Liver (tissue), 8 donors: ENCODE measurements at regions not wholly inside any gene's neighbourhood (a gene's known extent, or its start where the extent isn't known, plus 50 kb on each side); places are given as distances from the start of the nearest gene placed in this dataset.

Experiments
- DNase-seq: peaks from one replicate; pipeline ENCODE4 v3.0.0-alpha.2; 2017; ENCODE audit warnings: low spot score
- H3K27ac ChIP-seq, 2 donors: one replicate each; pipeline ENCODE4 v1.7.0; 2013; ENCODE audit warnings: inconsistent platforms in 2 of 2, low read length in 2 of 2, control low read depth in 1 of 2, low read depth in 1 of 2, mild to moderate bottlenecking in 1 of 2
- H3K27me3 ChIP-seq, 4 donors: one replicate each; pipeline versions ENCODE4 v1.6.1 to v1.7.0; 2013; ENCODE audit warnings: low read length in 3 of 4, inconsistent platforms in 1 of 4, mild to moderate bottlenecking in 1 of 4, moderate library complexity in 1 of 4; ENCODE audit not compliant: control insufficient read depth in 4 of 4, insufficient read depth in 4 of 4
- H3K36me3 ChIP-seq, 4 donors: one replicate each; pipeline versions ENCODE4 v1.6.1 to v1.7.0; 2013; ENCODE audit warnings: low read length in 3 of 4, mild to moderate bottlenecking in 3 of 4, low read depth in 1 of 4, moderate library complexity in 1 of 4; ENCODE audit not compliant: control insufficient read depth in 4 of 4, insufficient read depth in 3 of 4
- H3K4me1 ChIP-seq, 4 donors: one replicate each; pipeline versions ENCODE4 v1.6.1 to v1.7.0; 2013; ENCODE audit warnings: low read length in 3 of 4, mild to moderate bottlenecking in 3 of 4, moderate library complexity in 1 of 4; ENCODE audit not compliant: control insufficient read depth in 4 of 4, insufficient read depth in 4 of 4
- H3K4me3 ChIP-seq, 3 donors: one replicate each; pipeline versions ENCODE4 v1.6.1 to v1.7.0; 2013; ENCODE audit warnings: low read length in 3 of 3, control low read depth in 1 of 3, low read depth in 1 of 3, mild to moderate bottlenecking in 1 of 3
- H3K9ac ChIP-seq, 2 donors: one replicate each; pipeline ENCODE4 v1.7.0; 2013; ENCODE audit warnings: low read length in 2 of 2, mild to moderate bottlenecking in 2 of 2, moderate library complexity in 2 of 2, control low read depth in 1 of 2, low read depth in 1 of 2
- H3K9me3 ChIP-seq, 4 donors: one replicate each; pipeline versions ENCODE4 v1.6.1 to v1.7.0; 2013; ENCODE audit warnings: low read length in 3 of 4; ENCODE audit not compliant: control insufficient read depth in 4 of 4
- FOXA1 ChIP-seq: IDR thresholded peaks from 2 replicates; pipeline ENCODE4 v1.6.1; 2016; ENCODE audit warnings: antibody characterized with exemption
- FOXA2 ChIP-seq: IDR thresholded peaks from 2 replicates; pipeline ENCODE4 v1.6.1; 2016; ENCODE audit warnings: antibody characterized with exemption
- GABPA ChIP-seq, 2 donors: IDR thresholded peaks in 1 of 2; conservative IDR thresholded peaks in 1 of 2; 2 replicates each; pipeline ENCODE4 v1.6.1; 2016; ENCODE audit warnings: antibody characterized with exemption in 2 of 2, mild to moderate bottlenecking in 1 of 2, moderate library complexity in 1 of 2
- HNF4G ChIP-seq: IDR thresholded peaks from 2 replicates; pipeline ENCODE4 v1.6.1; 2016; ENCODE audit warnings: antibody characterized with exemption
- JUND ChIP-seq, 2 donors: IDR thresholded peaks; 2 replicates each; pipeline ENCODE4 v1.6.1; 2016; ENCODE audit warnings: antibody characterized with exemption in 2 of 2
- NR2F2 ChIP-seq: IDR thresholded peaks from 2 replicates; pipeline ENCODE4 v1.6.1; 2016; ENCODE audit warnings: antibody characterized with exemption
- RAD21 ChIP-seq, 2 donors: IDR thresholded peaks; 2 replicates each; pipeline ENCODE4 v1.6.1; 2016; ENCODE audit warnings: antibody characterized with exemption in 2 of 2, mild to moderate bottlenecking in 2 of 2
- RXRA ChIP-seq, 2 donors: IDR thresholded peaks; 2 replicates each; pipeline ENCODE4 v1.6.1; 2017 to 2018; ENCODE audit warnings: antibody characterized with exemption in 2 of 2, mild to moderate bottlenecking in 1 of 2
- SP1 ChIP-seq: IDR thresholded peaks from 2 replicates; pipeline ENCODE4 v1.6.1; 2018; ENCODE audit warnings: antibody characterized with exemption, mild to moderate bottlenecking
- WGBS: extraction: QIAGEN DNeasy Blood & Tissue Kit; methylation state at CpG from one replicate; pipeline ENCODE4 v1.1.7; 2013; 5-methylcytosine and 5-hydroxymethylcytosine counted together
- TF ChIP-seq, protein P1 (sequence below): IDR thresholded peaks from 2 replicates; pipeline ENCODE4 v1.6.1; 2016; ENCODE audit warnings: antibody characterized with exemption, mild to moderate bottlenecking
- TF ChIP-seq, protein P2 (sequence below): IDR thresholded peaks from 2 replicates; pipeline ENCODE4 v1.6.1; 2016; ENCODE audit warnings: antibody characterized with exemption
- TF ChIP-seq, protein P3 (sequence below): fragments of 150-350 bp; IDR thresholded peaks from 2 replicates; pipeline ENCODE4 v1.5.1; 2017; ENCODE audit warnings: improper control_type of control experiment, low read depth, low read length; ENCODE audit not compliant: missing input control
- TF ChIP-seq, protein P4 (sequence below): IDR thresholded peaks from 2 replicates; pipeline ENCODE4 v1.6.1; 2016; ENCODE audit warnings: antibody characterized with exemption
- donor health status: healthy.
- donor health status: healthy.
- donor health status: healthy.
- donor health status: healthy.
- donor health status: healthy.

DNA sequence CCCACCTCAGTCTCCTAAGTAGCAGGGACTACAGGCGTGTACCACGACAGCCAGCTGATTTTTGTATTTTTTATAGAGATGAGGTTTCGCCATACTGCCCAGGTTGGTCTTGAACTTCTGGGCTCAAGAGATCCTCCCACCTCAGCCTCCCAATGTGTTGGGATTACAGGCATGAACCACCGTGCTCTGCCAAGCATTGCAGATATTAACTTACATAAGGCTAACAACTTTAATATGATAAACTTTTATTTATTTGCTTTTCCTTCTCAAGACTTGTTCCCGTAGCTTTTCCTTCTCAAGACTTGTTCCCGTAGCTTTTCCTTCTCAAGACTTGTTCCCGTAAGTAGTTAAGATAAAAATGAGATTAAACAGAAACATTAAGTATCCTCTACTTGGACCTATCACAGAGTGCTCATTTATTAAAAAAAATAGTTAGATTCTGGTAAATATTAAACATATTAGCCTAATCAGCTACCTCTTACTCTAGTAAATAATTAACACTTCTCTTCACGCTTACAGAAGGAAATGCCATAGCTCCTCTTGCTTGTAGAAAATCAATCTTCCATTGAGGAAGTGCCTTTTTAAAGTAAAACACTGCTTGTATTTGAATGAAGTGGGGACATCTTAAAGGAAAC lies 157.7 kb upstream of the KITLG start:
- H3K9me3 ChIP-seq = no peaks in the 10 kb centered on the region
- no peaks in the 10 kb centered on the region for H3K4me1 ChIP-seq
- TF ChIP-seq, protein P1, sequence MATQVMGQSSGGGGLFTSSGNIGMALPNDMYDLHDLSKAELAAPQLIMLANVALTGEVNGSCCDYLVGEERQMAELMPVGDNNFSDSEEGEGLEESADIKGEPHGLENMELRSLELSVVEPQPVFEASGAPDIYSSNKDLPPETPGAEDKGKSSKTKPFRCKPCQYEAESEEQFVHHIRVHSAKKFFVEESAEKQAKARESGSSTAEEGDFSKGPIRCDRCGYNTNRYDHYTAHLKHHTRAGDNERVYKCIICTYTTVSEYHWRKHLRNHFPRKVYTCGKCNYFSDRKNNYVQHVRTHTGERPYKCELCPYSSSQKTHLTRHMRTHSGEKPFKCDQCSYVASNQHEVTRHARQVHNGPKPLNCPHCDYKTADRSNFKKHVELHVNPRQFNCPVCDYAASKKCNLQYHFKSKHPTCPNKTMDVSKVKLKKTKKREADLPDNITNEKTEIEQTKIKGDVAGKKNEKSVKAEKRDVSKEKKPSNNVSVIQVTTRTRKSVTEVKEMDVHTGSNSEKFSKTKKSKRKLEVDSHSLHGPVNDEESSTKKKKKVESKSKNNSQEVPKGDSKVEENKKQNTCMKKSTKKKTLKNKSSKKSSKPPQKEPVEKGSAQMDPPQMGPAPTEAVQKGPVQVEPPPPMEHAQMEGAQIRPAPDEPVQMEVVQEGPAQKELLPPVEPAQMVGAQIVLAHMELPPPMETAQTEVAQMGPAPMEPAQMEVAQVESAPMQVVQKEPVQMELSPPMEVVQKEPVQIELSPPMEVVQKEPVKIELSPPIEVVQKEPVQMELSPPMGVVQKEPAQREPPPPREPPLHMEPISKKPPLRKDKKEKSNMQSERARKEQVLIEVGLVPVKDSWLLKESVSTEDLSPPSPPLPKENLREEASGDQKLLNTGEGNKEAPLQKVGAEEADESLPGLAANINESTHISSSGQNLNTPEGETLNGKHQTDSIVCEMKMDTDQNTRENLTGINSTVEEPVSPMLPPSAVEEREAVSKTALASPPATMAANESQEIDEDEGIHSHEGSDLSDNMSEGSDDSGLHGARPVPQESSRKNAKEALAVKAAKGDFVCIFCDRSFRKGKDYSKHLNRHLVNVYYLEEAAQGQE = no peak
- no peak for TF ChIP-seq FOXA2
- TF ChIP-seq FOXA1 = no peak
- TF ChIP-seq SP1 = no peak
- no peak overlapping the region for H3K4me3 ChIP-seq
- 81% methylated on average over 8 of the region's 8 CpGs for WGBS
- H3K36me3 ChIP-seq = no peaks in the 10 kb centered on the region
- H3K27ac ChIP-seq = no peak overlapping the region
- no peaks in the 10 kb centered on the region for H3K27me3 ChIP-seq
- DNase-seq = no peak
- no peak overlapping the region for H3K9ac ChIP-seq

DNA sequence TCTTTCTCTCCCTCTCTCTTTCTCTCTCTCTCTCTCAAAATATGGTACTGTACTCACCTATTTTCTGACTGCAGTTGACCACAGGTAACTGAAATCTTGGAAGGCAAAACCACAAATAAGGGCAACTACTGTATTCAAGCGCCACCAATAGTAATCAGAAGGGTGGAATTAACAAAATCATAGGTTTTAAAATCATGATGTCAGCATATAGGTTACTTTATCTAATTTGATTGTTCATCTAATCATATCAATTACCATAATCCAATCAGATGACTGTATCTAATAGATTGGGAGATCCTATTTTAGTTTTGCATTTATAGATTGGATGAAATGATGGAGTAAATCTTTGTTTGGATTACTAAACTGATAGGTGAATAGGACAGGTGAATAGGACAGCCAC lies 155.8 kb upstream of the KITLG start:
- no peak for TF ChIP-seq SP1
- no peak for TF ChIP-seq JUND (IDR thresholded peaks at IDR 0.05)
- no peak for TF ChIP-seq RAD21 (IDR thresholded peaks at IDR 0.05)
- TF ChIP-seq GABPA (IDR thresholded peaks at IDR 0.05 in 1 of 2, conservative IDR thresholded peaks at IDR 0.05 in 1 of 2) = no peak
- TF ChIP-seq, protein P2, sequence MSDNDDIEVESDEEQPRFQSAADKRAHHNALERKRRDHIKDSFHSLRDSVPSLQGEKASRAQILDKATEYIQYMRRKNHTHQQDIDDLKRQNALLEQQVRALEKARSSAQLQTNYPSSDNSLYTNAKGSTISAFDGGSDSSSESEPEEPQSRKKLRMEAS = no peak
- TF ChIP-seq, protein P1 = no peak
- no peak for TF ChIP-seq NR2F2
- TF ChIP-seq, protein P3, sequence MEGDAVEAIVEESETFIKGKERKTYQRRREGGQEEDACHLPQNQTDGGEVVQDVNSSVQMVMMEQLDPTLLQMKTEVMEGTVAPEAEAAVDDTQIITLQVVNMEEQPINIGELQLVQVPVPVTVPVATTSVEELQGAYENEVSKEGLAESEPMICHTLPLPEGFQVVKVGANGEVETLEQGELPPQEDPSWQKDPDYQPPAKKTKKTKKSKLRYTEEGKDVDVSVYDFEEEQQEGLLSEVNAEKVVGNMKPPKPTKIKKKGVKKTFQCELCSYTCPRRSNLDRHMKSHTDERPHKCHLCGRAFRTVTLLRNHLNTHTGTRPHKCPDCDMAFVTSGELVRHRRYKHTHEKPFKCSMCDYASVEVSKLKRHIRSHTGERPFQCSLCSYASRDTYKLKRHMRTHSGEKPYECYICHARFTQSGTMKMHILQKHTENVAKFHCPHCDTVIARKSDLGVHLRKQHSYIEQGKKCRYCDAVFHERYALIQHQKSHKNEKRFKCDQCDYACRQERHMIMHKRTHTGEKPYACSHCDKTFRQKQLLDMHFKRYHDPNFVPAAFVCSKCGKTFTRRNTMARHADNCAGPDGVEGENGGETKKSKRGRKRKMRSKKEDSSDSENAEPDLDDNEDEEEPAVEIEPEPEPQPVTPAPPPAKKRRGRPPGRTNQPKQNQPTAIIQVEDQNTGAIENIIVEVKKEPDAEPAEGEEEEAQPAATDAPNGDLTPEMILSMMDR = no peak
- TF ChIP-seq, protein P4, sequence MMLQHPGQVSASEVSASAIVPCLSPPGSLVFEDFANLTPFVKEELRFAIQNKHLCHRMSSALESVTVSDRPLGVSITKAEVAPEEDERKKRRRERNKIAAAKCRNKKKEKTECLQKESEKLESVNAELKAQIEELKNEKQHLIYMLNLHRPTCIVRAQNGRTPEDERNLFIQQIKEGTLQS = no peak
- no peak for TF ChIP-seq RXRA (IDR thresholded peaks at IDR 0.05)
- TF ChIP-seq HNF4G = no peak
- TF ChIP-seq FOXA1 = no peak
- Histone ChIP-seq H3K4me3 (no peak overlapping the region), H3K27me3 (no peaks in the 10 kb centered on the region), H3K27ac (no peak overlapping the region), H3K4me1 (no peaks in the 10 kb centered on the region), H3K9ac (no peak overlapping the region), H3K9me3 (no peaks in the 10 kb centered on the region), H3K36me3 (no peaks in the 10 kb centered on the region)
- WGBS = 93% methylated on average over 1 of the region's 1 CpG
- no peak for DNase-seq
